CD4-positive, alpha-beta memory T cell (primary cell): ENCODE measurements at regions not wholly inside any gene's neighbourhood (a gene's known extent, or its start where the extent isn't known, plus 50 kb on each side); places are given as distances from the start of the nearest gene placed in this dataset.

Source experiments
- CTCF ChIA-PET: fragments of 350-600 bp; sonication (Branson Sonifier 250); formaldehyde crosslinking; loops from one replicate; lab custom pipeline; 2021; ENCODE audit warnings: inconsistent platforms; ENCODE audit not compliant: partially characterized antibody; lab: Charles Lee
- POLR2A ChIA-PET: fragments of 350-600 bp; sonication (Branson Sonifier 250); formaldehyde crosslinking; loops from one replicate; lab custom pipeline; 2021; ENCODE audit not compliant: partially characterized antibody; lab: Charles Lee
- DNase-seq, 5 donors: peaks; one replicate each; pipeline versions ENCODE4 v3.0.0 to v3.0.0-alpha.2; 2020 to 2022; ENCODE audit warnings: mixed read lengths in 1 of 5
- H3K27ac ChIP-seq: one replicate; pipeline ENCODE4 v1.7.0; 2013; ENCODE audit warnings: low read depth, low read length
- H3K27me3 ChIP-seq: 2 replicates; pipeline ENCODE4 v1.7.0; 2013; ENCODE audit warnings: mild to moderate bottlenecking, low read length, moderate library complexity; ENCODE audit not compliant: insufficient read depth
- H3K36me3 ChIP-seq: 2 replicates; pipeline ENCODE4 v1.7.0; 2013; ENCODE audit warnings: mild to moderate bottlenecking, low read length, moderate library complexity; ENCODE audit not compliant: insufficient read depth
- H3K4me1 ChIP-seq: 2 replicates; pipeline ENCODE4 v1.7.0; 2013; ENCODE audit warnings: mild to moderate bottlenecking, low read length, moderate library complexity; ENCODE audit not compliant: insufficient read depth
- H3K4me3 ChIP-seq, 2 donors: one replicate each; pipeline ENCODE4 v1.7.0; 2013; ENCODE audit warnings: low read length in 2 of 2, mild to moderate bottlenecking in 1 of 2
- H3K9me3 ChIP-seq, 2 donors: one replicate each; pipeline ENCODE4 v1.7.0; 2013; ENCODE audit warnings: low read length in 2 of 2, control low read depth in 1 of 2; ENCODE audit not compliant: control insufficient read depth in 1 of 2
- H3K27ac Mint-ChIP-seq, 7 donors: one replicate each; pipeline ENCODE4 v1.8.0; 2020 to 2021; ENCODE audit warnings: mixed read lengths in 7 of 7, mild to moderate bottlenecking in 6 of 7, inconsistent platforms in 3 of 7, moderate library complexity in 3 of 7
- H3K27me3 Mint-ChIP-seq, 2 donors: one replicate each; pipeline ENCODE4 v1.8.0; 2020 to 2021; ENCODE audit warnings: mixed read lengths in 2 of 2
- H3K36me3 Mint-ChIP-seq, 2 donors: one replicate each; pipeline ENCODE4 v1.8.0; 2020 to 2021; ENCODE audit warnings: mixed read lengths in 2 of 2, inconsistent platforms in 1 of 2, mild to moderate bottlenecking in 1 of 2
- H3K4me1 Mint-ChIP-seq, 4 donors: one replicate each; pipeline ENCODE4 v1.8.0; 2020 to 2021; ENCODE audit warnings: mixed read lengths in 4 of 4, mild to moderate bottlenecking in 1 of 4
- H3K4me3 Mint-ChIP-seq, 8 donors: one replicate each; pipeline ENCODE4 v1.8.0; 2020 to 2021; ENCODE audit warnings: mixed read lengths in 8 of 8, mild to moderate bottlenecking in 7 of 8, moderate library complexity in 6 of 8, inconsistent platforms in 3 of 8
- H3K9me3 Mint-ChIP-seq, 8 donors: one replicate each; pipeline ENCODE4 v1.8.0; 2020 to 2021; ENCODE audit warnings: mixed read lengths in 8 of 8, mild to moderate bottlenecking in 5 of 8, inconsistent platforms in 3 of 8, moderate library complexity in 1 of 8
- intact Hi-C: fragments of 100-400 bp; cut with micrococcal nuclease; formaldehyde crosslinking; loops from one replicate; pipeline ENCODE4 v1.15.1; 2023

- Mint-ChIP-seq H3K4me1 (peaks cover 5 to 26% (median 11%) of the 10 kb centered on the region in 4 donors), H3K27me3 (no peaks in the 10 kb centered on the region), H3K9me3 (peaks cover 0 to 2% (median 0%) of the 10 kb centered on the region in 8 donors), H3K4me3 (no peak overlapping the region), H3K36me3 (no peaks in the 10 kb centered on the region), H3K27ac (no peak overlapping the region)
- Histone ChIP-seq H3K9me3 (no peaks in the 10 kb centered on the region), H3K27ac (no peak overlapping the region), H3K4me3 (no peak overlapping the region), H3K27me3 (no peaks in the 10 kb centered on the region), H3K36me3 (no peaks in the 10 kb centered on the region), H3K4me1 (peaks cover 16% of the 10 kb centered on the region)
- ChIA-PET CTCF (interaction anchor here (0.7 to 12.4 kb wide), 6 partner anchors 49 to 660 kb away, joined by 3 to 306 read pairs (median 4); no protein-coding TSS in a partner anchor), POLR2A (interaction anchor here (0.9 kb wide), 1 partner anchor 415 kb away, joined by 4 read pairs; no protein-coding TSS in a partner anchor)
- intact Hi-C loops, result no loop called here
- no peak for DNase-seq
These were observed 95.9 kb upstream of the RMDN2 start for GRCh38 chr2:37829202-37829601.

- Histone ChIP-seq H3K27ac (no peak overlapping the region), H3K4me1 (peaks cover 16% of the 10 kb centered on the region), H3K4me3 (no peak overlapping the region), H3K9me3 (no peaks in the 10 kb centered on the region), H3K27me3 (no peaks in the 10 kb centered on the region), H3K36me3 (no peaks in the 10 kb centered on the region)
- H3K4me1 Mint-ChIP-seq, result peaks cover 5 to 26% (median 11%) of the 10 kb centered on the region in 4 donors
- H3K27me3 Mint-ChIP-seq, result no peaks in the 10 kb centered on the region
- CTCF ChIA-PET, result interaction anchor here (0.7 to 12.4 kb wide), 5 partner anchors 48 to 432 kb away, joined by 3 to 306 read pairs (median 6); no protein-coding TSS in a partner anchor
- POLR2A ChIA-PET, result interaction anchor here (0.9 kb wide), 1 partner anchor 415 kb away, joined by 4 read pairs; no protein-coding TSS in a partner anchor
- H3K4me3 Mint-ChIP-seq, result no peak overlapping the region
- intact Hi-C loops, result loop anchor here (5.0 to 10.0 kb wide), 2 partner anchors 158 to 185 kb away; partner anchors contain the start of gene CDC42EP3
- no peaks in the 10 kb centered on the region for H3K36me3 Mint-ChIP-seq
- H3K27ac Mint-ChIP-seq, result peak overlapping the region in 1 of 7 donors; percentile 6
- DNase-seq, result no peak
- H3K9me3 Mint-ChIP-seq, result peaks cover 0 to 2% (median 0%) of the 10 kb centered on the region in 8 donors
These were observed 95.3 kb upstream of the RMDN2 start for GRCh38 chr2:37829616-37830395.

- no peak overlapping the region for H3K4me3 Mint-ChIP-seq
- no peak overlapping the region for H3K27ac Mint-ChIP-seq
- DNase-seq, result no peak
- Histone ChIP-seq H3K4me1 (peaks cover 16% of the 10 kb centered on the region), H3K36me3 (no peaks in the 10 kb centered on the region), H3K27ac (no peak overlapping the region), H3K4me3 (no peak overlapping the region), H3K9me3 (no peaks in the 10 kb centered on the region), H3K27me3 (no peaks in the 10 kb centered on the region)
- ChIA-PET POLR2A (interaction anchor here (4.4 kb wide), 1 partner anchor 416 kb away, joined by 43 read pairs; no protein-coding TSS in a partner anchor), CTCF (interaction anchor here (1.2 to 12.4 kb wide), 4 partner anchors 282 to 433 kb away, joined by 3 to 306 read pairs (median 110); no protein-coding TSS in a partner anchor)
- intact Hi-C loops, result loop anchor here (5.0 to 10.0 kb wide), 2 partner anchors 158 to 186 kb away; partner anchors contain the start of gene CDC42EP3
- H3K27me3 Mint-ChIP-seq, result no peaks in the 10 kb centered on the region
- peaks cover 5 to 26% (median 11%) of the 10 kb centered on the region in 4 donors for H3K4me1 Mint-ChIP-seq
- H3K36me3 Mint-ChIP-seq, result no peaks in the 10 kb centered on the region
- H3K9me3 Mint-ChIP-seq, result peaks cover 0 to 2% (median 0%) of the 10 kb centered on the region in 8 donors
These were observed 94.5 kb upstream of the RMDN2 start for GRCh38 chr2:37830636-37831035.

DNA sequence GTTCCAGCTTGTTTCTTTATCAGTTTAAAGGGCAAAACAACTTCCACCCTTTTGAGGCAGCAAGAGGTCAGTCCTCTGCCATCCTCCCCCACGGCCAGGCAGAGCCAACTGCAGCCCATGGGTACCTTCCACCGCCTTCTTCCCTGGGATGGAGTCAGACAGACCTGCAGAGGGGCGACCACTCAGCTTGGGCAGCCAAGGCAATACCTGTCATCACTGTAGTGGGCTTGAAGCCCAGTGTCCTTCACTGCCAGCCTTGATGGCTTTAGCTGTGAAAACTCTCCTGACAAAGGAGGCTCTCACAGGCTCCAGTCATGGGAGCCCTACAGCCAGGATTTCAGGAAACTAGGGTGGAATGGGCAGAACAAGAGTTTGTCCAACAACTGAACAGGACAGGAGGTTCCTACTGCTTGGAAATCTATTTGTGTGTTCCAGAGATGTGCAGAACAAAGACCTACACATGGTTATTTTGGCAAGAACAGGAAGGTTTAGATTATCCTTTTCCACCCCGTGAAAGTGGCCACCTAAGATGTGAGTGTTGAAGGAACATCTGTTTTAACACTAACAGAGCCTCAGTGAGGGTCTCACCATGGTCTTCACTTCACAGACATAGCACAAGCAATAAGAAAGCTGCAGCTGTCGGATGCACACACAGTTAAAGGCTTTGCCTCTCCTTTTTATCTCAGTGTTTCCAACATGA lies 93.9 kb upstream of the RMDN2 start:
- H3K9me3 Mint-ChIP-seq, result peaks cover 0 to 2% (median 0%) of the 10 kb centered on the region in 8 donors
- H3K4me3 ChIP-seq, result no peak overlapping the region
- H3K36me3 Mint-ChIP-seq, result no peaks in the 10 kb centered on the region
- POLR2A ChIA-PET, result interaction anchor here (2.2 to 4.4 kb wide), 2 partner anchors 417 to 435 kb away, joined by 9 to 43 read pairs; no protein-coding TSS in a partner anchor
- H3K4me1 ChIP-seq, result peaks cover 16% of the 10 kb centered on the region
- DNase-seq, result no peak
- no peak overlapping the region for H3K27ac Mint-ChIP-seq
- H3K4me1 Mint-ChIP-seq, result peaks cover 5 to 26% (median 11%) of the 10 kb centered on the region in 4 donors
- no peak overlapping the region for H3K27ac ChIP-seq
- CTCF ChIA-PET, result interaction anchor here (1.0 to 12.4 kb wide), 17 partner anchors 18 to 440 kb away, joined by 3 to 306 read pairs (median 10); no protein-coding TSS in a partner anchor
- intact Hi-C loops, result loop anchor here (5.0 to 10.0 kb wide), 2 partner anchors 159 to 186 kb away; partner anchors contain the start of gene CDC42EP3
- no peaks in the 10 kb centered on the region for H3K36me3 ChIP-seq
- no peaks in the 10 kb centered on the region for H3K9me3 ChIP-seq
- H3K27me3 Mint-ChIP-seq, result no peaks in the 10 kb centered on the region
- H3K27me3 ChIP-seq, result no peaks in the 10 kb centered on the region
- H3K4me3 Mint-ChIP-seq, result no peak overlapping the region

- H3K9me3 Mint-ChIP-seq, result peaks cover 0 to 2% (median 0%) of the 10 kb centered on the region in 8 donors
- Histone ChIP-seq H3K9me3 (no peaks in the 10 kb centered on the region), H3K27me3 (no peaks in the 10 kb centered on the region), H3K36me3 (no peaks in the 10 kb centered on the region), H3K27ac (no peak overlapping the region), H3K4me3 (no peak overlapping the region), H3K4me1 (peaks cover 16% of the 10 kb centered on the region)
- ChIA-PET POLR2A (interaction anchor here (1.0 to 4.4 kb wide), 9 partner anchors 45 to 442 kb away, joined by 3 to 43 read pairs (median 5); no protein-coding TSS in a partner anchor), CTCF (interaction anchor here (0.6 to 12.4 kb wide), 46 partner anchors 8 to 664 kb away, joined by 3 to 306 read pairs (median 4); no protein-coding TSS in a partner anchor)
- no peaks in the 10 kb centered on the region for H3K36me3 Mint-ChIP-seq
- no peak overlapping the region for H3K4me3 Mint-ChIP-seq
- H3K27me3 Mint-ChIP-seq, result no peaks in the 10 kb centered on the region
- H3K27ac Mint-ChIP-seq, result peak overlapping the region in 2 of 7 donors; percentile 16 to 48
- H3K4me1 Mint-ChIP-seq, result peaks cover 5 to 26% (median 11%) of the 10 kb centered on the region in 4 donors
- peak; percentile 69 to 75 (median 74) for DNase-seq
- intact Hi-C loops, result loop anchor here (1.0 to 10.0 kb wide), 7 partner anchors 45 to 664 kb away; partner anchors contain the start of gene CDC42EP3
These were observed 92.4 kb upstream of the RMDN2 start for GRCh38 chr2:37832590-37833197.

GRCh38 chr2:37833423-37833822 lies 91.7 kb upstream of the RMDN2 start:
- CTCF ChIA-PET, result interaction anchor here (0.6 to 12.4 kb wide), 36 partner anchors 11 to 560 kb away, joined by 3 to 306 read pairs (median 4); no protein-coding TSS in a partner anchor
- Histone ChIP-seq H3K9me3 (no peaks in the 10 kb centered on the region), H3K27ac (no peak overlapping the region), H3K4me1 (peaks cover 16% of the 10 kb centered on the region), H3K27me3 (no peaks in the 10 kb centered on the region), H3K4me3 (no peak overlapping the region), H3K36me3 (no peaks in the 10 kb centered on the region)
- POLR2A ChIA-PET, result interaction anchor here (0.6 to 4.4 kb wide), 12 partner anchors 44 to 438 kb away, joined by 3 to 43 read pairs (median 4); no protein-coding TSS in a partner anchor
- Mint-ChIP-seq H3K27me3 (peaks cover 0 to 2% of the 10 kb centered on the region in 2 donors), H3K36me3 (no peaks in the 10 kb centered on the region), H3K27ac (no peak overlapping the region), H3K4me3 (no peak overlapping the region), H3K4me1 (peaks cover 5 to 24% (median 11%) of the 10 kb centered on the region in 4 donors), H3K9me3 (no peaks in the 10 kb centered on the region)
- intact Hi-C loops, result loop anchor here (2.0 to 10.0 kb wide), 3 partner anchors 161 to 665 kb away; partner anchors contain the start of gene CDC42EP3
- DNase-seq, result no peak
